GM12873 (cell line): ENCODE measurements at regions not wholly inside any gene's neighbourhood (a gene's known extent, or its start where the extent isn't known, plus 50 kb on each side); places are given as distances from the start of the nearest gene placed in this dataset.

ENCODE experiments used
- TF ChIP-seq, protein P1 (sequence below): IDR thresholded peaks from 2 replicates; pipeline ENCODE4 v1.5.1; 2012; ENCODE audit warnings: low read depth, mild to moderate bottlenecking, moderate library complexity, low read length, control low read depth; ENCODE audit not compliant: insufficient read depth; ENCODE audit errors: missing control alignments

GRCh38 chr5:20370061-20370460, 382.1 kb upstream of the CDH18 start:
- TF ChIP-seq, protein P1, sequence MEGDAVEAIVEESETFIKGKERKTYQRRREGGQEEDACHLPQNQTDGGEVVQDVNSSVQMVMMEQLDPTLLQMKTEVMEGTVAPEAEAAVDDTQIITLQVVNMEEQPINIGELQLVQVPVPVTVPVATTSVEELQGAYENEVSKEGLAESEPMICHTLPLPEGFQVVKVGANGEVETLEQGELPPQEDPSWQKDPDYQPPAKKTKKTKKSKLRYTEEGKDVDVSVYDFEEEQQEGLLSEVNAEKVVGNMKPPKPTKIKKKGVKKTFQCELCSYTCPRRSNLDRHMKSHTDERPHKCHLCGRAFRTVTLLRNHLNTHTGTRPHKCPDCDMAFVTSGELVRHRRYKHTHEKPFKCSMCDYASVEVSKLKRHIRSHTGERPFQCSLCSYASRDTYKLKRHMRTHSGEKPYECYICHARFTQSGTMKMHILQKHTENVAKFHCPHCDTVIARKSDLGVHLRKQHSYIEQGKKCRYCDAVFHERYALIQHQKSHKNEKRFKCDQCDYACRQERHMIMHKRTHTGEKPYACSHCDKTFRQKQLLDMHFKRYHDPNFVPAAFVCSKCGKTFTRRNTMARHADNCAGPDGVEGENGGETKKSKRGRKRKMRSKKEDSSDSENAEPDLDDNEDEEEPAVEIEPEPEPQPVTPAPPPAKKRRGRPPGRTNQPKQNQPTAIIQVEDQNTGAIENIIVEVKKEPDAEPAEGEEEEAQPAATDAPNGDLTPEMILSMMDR, result no peak

DNA sequence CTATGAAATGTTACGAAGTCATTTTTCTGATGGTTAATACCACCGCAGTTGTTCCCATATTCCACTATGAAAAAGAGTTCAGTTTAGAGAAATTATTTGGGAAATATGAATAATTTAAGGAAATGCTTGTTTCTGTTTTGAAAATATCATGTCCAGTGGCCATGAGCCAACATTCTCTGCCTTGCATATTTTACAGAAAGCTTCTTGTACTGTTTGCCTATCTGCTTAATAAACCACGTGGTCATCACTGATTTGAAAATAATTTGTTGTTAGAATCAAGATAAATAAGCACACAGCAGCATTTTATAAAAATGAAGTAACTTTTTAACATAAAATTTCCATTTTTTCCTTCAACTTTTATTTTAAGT, 381.5 kb upstream of the CDH18 start:
- TF ChIP-seq, protein P1, result no peak

GRCh38 chr5:20368571-20369517, 380.8 kb upstream of the CDH18 start:
- TF ChIP-seq, protein P1, result no peak

GRCh38 chr5:20367178-20367577, 379.2 kb upstream of the CDH18 start:
- TF ChIP-seq, protein P1, result no peak

GRCh38 chr5:20360263-20360662, 372.3 kb upstream of the CDH18 start:
- TF ChIP-seq, protein P1, result no peak

- TF ChIP-seq, protein P1, result no peak
Measured at GRCh38 chr5:20359377-20359776, 371.4 kb upstream of the CDH18 start.

GRCh38 chr5:20353499-20353898, 365.5 kb upstream of the CDH18 start:
- TF ChIP-seq, protein P1, result no peak
